AG09319 (cell line): ENCODE measurements at regions not wholly inside any gene's neighbourhood (a gene's known extent, or its start where the extent isn't known, plus 50 kb on each side); places are given as distances from the start of the nearest gene placed in this dataset.

Experiments
- DNase-seq: peaks from one replicate; pipeline ENCODE4 v3.0.0-alpha.2; 2010; ENCODE audit warnings: low read depth; ENCODE audit errors: extremely low read depth
- CTCF ChIP-seq: IDR thresholded peaks from 2 replicates; pipeline ENCODE4 v1.5.1; 2011; ENCODE audit warnings: low read depth, mild to moderate bottlenecking, inconsistent platforms, low read length, moderate library complexity

- TF ChIP-seq CTCF: no peak
- no peak for DNase-seq
Measured at GRCh38 chr18:79597831-79598632, 81.6 kb upstream of the CTDP1 start.

- no peak for TF ChIP-seq CTCF
- DNase-seq: no peak
Measured at GRCh38 chr18:79598633-79599175, 80.9 kb upstream of the CTDP1 start.

- no peak for DNase-seq
- no peak for TF ChIP-seq CTCF
Measured at GRCh38 chr18:79599441-79599931, 80.1 kb upstream of the CTDP1 start.

- TF ChIP-seq CTCF: no peak
- no peak for DNase-seq
Measured at GRCh38 chr18:79600141-79600540, 79.5 kb upstream of the CTDP1 start.

- TF ChIP-seq CTCF: no peak
- DNase-seq: no peak
Measured at GRCh38 chr18:79600596-79600995, 79.0 kb upstream of the CTDP1 start.

GRCh38 chr18:79601234-79601633 is 78.4 kb upstream of the CTDP1 start:
- no peak for TF ChIP-seq CTCF
- no peak for DNase-seq
